ENCODE measurements at regions not wholly inside any gene's neighbourhood (a gene's known extent, or its start where the extent isn't known, plus 50 kb on each side); places are given as distances from the start of the nearest gene placed in this dataset.
"Not testable (repeated sequence)": the region's sequence is repeated elsewhere in the genome, so short reads cannot be mapped to it uniquely, and the experiment has no call there.

GRCh38 chr10:26919156-26919860 lies 58.5 kb upstream of the ABI1 start:
- not testable (repeated sequence) for H3K27ac Mint-ChIP-seq; H3K36me3 Mint-ChIP-seq; H3K4me3 Mint-ChIP-seq; ATAC-seq (ENCODE audit: low read depth in 2 of 2); H3K4me1 Mint-ChIP-seq; H3K9me3 Mint-ChIP-seq; DNase-seq
- H3K27me3 Mint-ChIP-seq = peaks cover 6 to 26% (median 24%) of the 10 kb centered on the region in 3 donors

GRCh38 chr10:26914898-26915297 lies 54.1 kb upstream of the ABI1 start:
- Mint-ChIP-seq H3K27ac (no peak overlapping the region), H3K4me3 (no peak overlapping the region), H3K9me3 (no peaks in the 10 kb centered on the region), H3K4me1 (peaks cover 7 to 14% (median 13%) of the 10 kb centered on the region in 3 donors), H3K27me3 (peaks cover 0 to 16% (median 11%) of the 10 kb centered on the region in 3 donors), H3K36me3 (no peaks in the 10 kb centered on the region)
- ATAC-seq (ENCODE audit: low read depth in 2 of 2) (no peak), DNase-seq (no peak)

- peak; percentile 7 for DNase-seq
- peaks cover 7 to 14% (median 13%) of the 10 kb centered on the region in 3 donors for H3K4me1 Mint-ChIP-seq
- ATAC-seq (ENCODE audit: low read depth in 2 of 2) = peak; percentile 82 to 86
- H3K27me3 Mint-ChIP-seq = peaks cover 0 to 4% (median 2%) of the 10 kb centered on the region in 3 donors
- no peak overlapping the region for H3K4me3 Mint-ChIP-seq
- H3K27ac Mint-ChIP-seq = peak overlapping the region in 4 of 6 donors; percentile 1 to 92 (median 57)
- H3K9me3 Mint-ChIP-seq = no peaks in the 10 kb centered on the region
- no peaks in the 10 kb centered on the region for H3K36me3 Mint-ChIP-seq
These were observed 51.2 kb upstream of the ABI1 start for GRCh38 chr10:26911811-26912461.
